ENCODE measurements at regions not wholly inside any gene's neighbourhood (a gene's known extent, or its start where the extent isn't known, plus 50 kb on each side); places are given as distances from the start of the nearest gene placed in this dataset.

GRCh38 chr13:107138486-107138885 lies 570.5 kb upstream of the ARGLU1 start:
- TF ChIP-seq POLR2A (IDR thresholded peaks at IDR 0.05) (no peak), CTCF (IDR thresholded peaks at IDR 0.05) (no peak), POLR2AphosphoS5 (IDR thresholded peaks at IDR 0.05) (no peak), EP300 (IDR thresholded peaks at IDR 0.05) (no peak)
